PC-3 (cell line): ENCODE measurements at regions not wholly inside any gene's neighbourhood (a gene's known extent, or its start where the extent isn't known, plus 50 kb on each side); places are given as distances from the start of the nearest gene placed in this dataset.

Source experiments
- ATAC-seq: fragments of 200-7000 bp; cut with Tn5 transposase; 2 replicates; pipeline ENCODE4 v1.9.1; 2020; ENCODE audit warnings: mild to moderate bottlenecking, moderate library complexity
- BruUV-seq: library from RNA; stranded (reverse); fragments of 400-500 nt; replicated peaks from 2 replicates; lab custom pipeline; 2021; lab: Mats Ljungman, UMichigan
- CTCF ChIA-PET: fragments of 300-600 bp; sonication (Branson Sonifier 250); formaldehyde crosslinking; loops from one replicate; lab custom pipeline; 2022; ENCODE audit warnings: antibody characterized with exemption; lab: Charles Lee
- POLR2A ChIA-PET: fragments of 300-600 bp; sonication (Branson Sonifier 250); formaldehyde crosslinking; loops from one replicate; lab custom pipeline; 2022; ENCODE audit warnings: antibody characterized with exemption; ENCODE audit not compliant: unreplicated experiment; lab: Charles Lee
- DNase-seq: peaks from one replicate; pipeline ENCODE4 v3.0.0-alpha.2; 2015
- H2AFZ ChIP-seq: fragments of 300-600 bp; sonication (generic); 2 replicates; pipeline ENCODE4 v1.6.0; 2016; ENCODE audit warnings: antibody characterized with exemption, low read length
- H3F3A ChIP-seq: fragments of 300-600 bp; sonication (generic); one replicate; pipeline ENCODE4 v1.6.0; 2017; ENCODE audit warnings: antibody characterized with exemption, low read length, control low read depth, mild to moderate bottlenecking; ENCODE audit not compliant: unreplicated experiment
- H3K27ac ChIP-seq: fragments of 300-600 bp; sonication (generic); 2 replicates; pipeline ENCODE4 v1.5.1; 2016; ENCODE audit warnings: mild to moderate bottlenecking, low read length
- H3K27me3 ChIP-seq: fragments of 300-600 bp; sonication (generic); 2 replicates; pipeline ENCODE4 v1.6.1; 2016; ENCODE audit warnings: low read length, mixed read lengths
- H3K36me3 ChIP-seq: fragments of 300-600 bp; sonication (generic); 2 replicates; pipeline ENCODE4 v1.6.1; 2016; ENCODE audit warnings: low read depth, mixed run types, low read length, mixed read lengths
- H3K4me1 ChIP-seq: fragments of 300-600 bp; sonication (generic); 2 replicates; pipeline ENCODE4 v1.5.1; 2016; ENCODE audit warnings: low read length; ENCODE audit not compliant: insufficient read depth
- H3K4me2 ChIP-seq: fragments of 300-600 bp; sonication (generic); 2 replicates; pipeline ENCODE4 v1.6.0; 2016; ENCODE audit warnings: low read length
- H3K4me3 ChIP-seq: fragments of 300-600 bp; sonication (generic); 2 replicates; pipeline ENCODE4 v1.5.1; 2016; ENCODE audit warnings: mild to moderate bottlenecking, low read length, mixed read lengths
- H3K79me2 ChIP-seq: fragments of 300-600 bp; sonication (generic); 2 replicates; pipeline ENCODE4 v1.6.1; 2017; ENCODE audit warnings: low read length, mixed read lengths
- H3K9ac ChIP-seq: fragments of 300-600 bp; sonication (generic); 2 replicates; pipeline ENCODE4 v1.6.0; 2016; ENCODE audit warnings: mild to moderate bottlenecking, low read length
- H3K9me2 ChIP-seq: fragments of 300-600 bp; sonication (generic); replicated peaks from 2 replicates; pipeline ENCODE4 v1.6.1; 2016; ENCODE audit warnings: mixed run types, low read length, mixed read lengths
- H3K9me3 ChIP-seq: fragments of 300-600 bp; sonication (generic); 2 replicates; pipeline ENCODE4 v1.6.1; 2016; ENCODE audit warnings: low read length, mixed read lengths
- H4K20me1 ChIP-seq: fragments of 300-600 bp; sonication (generic); 2 replicates; pipeline ENCODE4 v1.6.1; 2016; ENCODE audit warnings: low read length, mixed read lengths
- CTCF ChIP-seq: fragments of 300-600 bp; sonication (generic); conservative IDR thresholded peaks from 2 replicates; pipeline ENCODE4 v1.5.1; 2017; ENCODE audit warnings: antibody characterized with exemption, low read depth, mild to moderate bottlenecking, low read length
- EZH2 ChIP-seq: fragments of 300-600 bp; sonication (generic); IDR thresholded peaks from one replicate; pipeline ENCODE4 v1.6.1; 2017; ENCODE audit warnings: antibody characterized with exemption, mild to moderate bottlenecking, low read length; ENCODE audit not compliant: unreplicated experiment
- EZH2phosphoT487 ChIP-seq: fragments of 300-600 bp; sonication (generic); IDR thresholded peaks from 2 replicates; pipeline ENCODE4 v1.6.1; 2018; ENCODE audit warnings: mild to moderate bottlenecking, antibody characterized with exemption, low read length, borderline replicate concordance
- intact Hi-C: fragments of 100-400 bp; cut with micrococcal nuclease; formaldehyde crosslinking; loops from 2 replicates; pipeline ENCODE4 v1.9.0; 2023

DNA sequence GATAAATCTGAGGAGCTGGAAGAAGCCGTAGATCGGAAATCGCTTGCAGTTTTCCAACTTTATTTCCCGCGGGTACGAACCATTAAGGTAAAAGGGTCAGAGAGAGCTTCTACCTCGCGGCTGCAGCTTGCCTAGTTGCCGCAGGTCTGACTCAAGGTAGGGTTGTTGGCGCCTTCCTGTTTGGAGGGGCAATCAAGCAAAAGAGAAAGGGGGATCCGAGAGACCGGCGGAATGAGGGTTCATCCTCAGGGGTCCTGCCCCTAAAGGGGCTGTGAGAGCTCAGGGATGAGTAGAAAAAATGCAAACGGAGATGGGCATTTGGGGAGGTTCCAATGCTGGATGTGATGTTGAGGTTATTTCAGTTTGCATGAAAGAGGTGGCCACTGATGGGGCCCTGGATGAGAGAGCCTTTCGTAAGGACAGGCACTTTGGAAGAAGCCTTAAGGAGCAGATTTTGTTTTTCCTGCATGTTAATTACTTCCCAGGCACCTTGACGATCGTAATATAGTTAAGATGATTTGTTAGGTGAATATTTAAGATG is 265.4 kb downstream of the CGGBP1 start:
- Histone ChIP-seq H3K27ac (no peak overlapping the region), H3K9ac (no peak overlapping the region), H3K9me2 (no peaks in the 10 kb centered on the region), H3F3A (no peaks in the 10 kb centered on the region), H3K9me3 (no peaks in the 10 kb centered on the region), H3K4me2 (peak overlapping the region; percentile 75), H3K36me3 (no peaks in the 10 kb centered on the region), H2AFZ (peak overlapping the region; percentile 78; the same call in 1 of the 2 replicates), H4K20me1 (no peaks in the 10 kb centered on the region), H3K4me1 (no peaks in the 10 kb centered on the region), H3K79me2 (no peaks in the 10 kb centered on the region), H3K27me3 (peaks cover 14% of the 10 kb centered on the region), H3K4me3 (peak overlapping the region; percentile 66; the same call in 1 of the 2 replicates)
- BruUV-seq = no TSS peak
- ATAC-seq (peak; percentile 9; the same call in 1 of the 2 replicates), DNase-seq (no peak)
- intact Hi-C loops = no loop called here
- POLR2A ChIA-PET = no interaction called here
- CTCF ChIA-PET = no interaction called here
- TF ChIP-seq CTCF (no peak), EZH2phosphoT487 (no peak), EZH2 (no peak)

GRCh38 chr3:87792534-87793336 is 266.1 kb downstream of the CGGBP1 start, which contains the start of gene HTR1F:
TSS of gene HTR1F (plus strand) at chr3:87792706.
- peak within 1 kb of the TSS; percentile 75 for H3K4me2 ChIP-seq
- H3K9me2 ChIP-seq = no peaks in the 10 kb centered on the region
- H3K9me3 ChIP-seq = no peaks in the 10 kb centered on the region
- DNase-seq (peak; percentile 7), ATAC-seq (peak; percentile 65)
- peaks cover 14% of the 10 kb centered on the region for H3K27me3 ChIP-seq
- CTCF ChIA-PET = interaction anchor here (0.7 kb wide), 1 partner anchor 1783 kb away, joined by 3 read pairs; no protein-coding TSS in a partner anchor
- H3K27ac ChIP-seq = no peak within 1 kb of the TSS
- intact Hi-C loops = no loop called here
- BruUV-seq = no TSS peak
- no peak for TF ChIP-seq EZH2phosphoT487
- no peak for TF ChIP-seq EZH2
- TF ChIP-seq CTCF = 0 out of 2 replicates have a peak, but pooled peaks have one; percentile 21
- H2AFZ ChIP-seq = peak within 1 kb of the TSS; percentile 78
- no peaks in the 10 kb centered on the region for H3K4me1 ChIP-seq
- H3K79me2 ChIP-seq = no peaks in the 10 kb centered on the region
- H4K20me1 ChIP-seq = no peaks in the 10 kb centered on the region
- POLR2A ChIA-PET = no interaction called here
- H3K36me3 ChIP-seq = no peaks in the 10 kb centered on the region
- peak within 1 kb of the TSS; percentile 66 for H3K4me3 ChIP-seq
- no peak within 1 kb of the TSS for H3K9ac ChIP-seq
- no peaks in the 10 kb centered on the region for H3F3A ChIP-seq

DNA sequence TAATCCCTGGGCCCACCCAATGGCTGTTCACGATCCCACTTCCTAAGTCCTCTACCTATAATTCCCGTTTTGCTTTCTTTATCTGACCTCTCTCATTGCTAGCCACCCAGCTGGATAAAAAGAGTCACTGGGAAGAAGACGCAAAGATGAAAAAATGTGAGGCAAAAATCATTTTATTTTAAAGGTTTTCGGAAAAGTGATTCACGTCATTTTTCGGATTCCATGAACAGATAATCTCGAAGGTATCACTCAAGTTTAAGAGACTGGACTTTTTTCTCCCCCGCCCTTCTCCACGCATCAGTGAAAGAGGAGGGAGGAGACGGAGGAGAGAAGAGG is 266.6 kb downstream of the CGGBP1 start:
- Histone ChIP-seq H3K79me2 (no peaks in the 10 kb centered on the region), H3K36me3 (no peaks in the 10 kb centered on the region), H3K9me2 (no peaks in the 10 kb centered on the region), H2AFZ (peak overlapping the region; percentile 78), H3K27me3 (peaks cover 14% of the 10 kb centered on the region), H3K27ac (no peak overlapping the region), H3K4me2 (peak overlapping the region; percentile 75), H4K20me1 (no peaks in the 10 kb centered on the region), H3K9ac (no peak overlapping the region), H3K4me1 (no peaks in the 10 kb centered on the region), H3K4me3 (peak overlapping the region; percentile 66), H3F3A (no peaks in the 10 kb centered on the region), H3K9me3 (no peaks in the 10 kb centered on the region)
- ATAC-seq (peak; percentile 58), DNase-seq (no peak)
- intact Hi-C loops = no loop called here
- no TSS peak for BruUV-seq
- TF ChIP-seq EZH2phosphoT487 (no peak), EZH2 (no peak), CTCF (no peak)
- ChIA-PET CTCF (interaction anchor here (0.7 kb wide), 1 partner anchor 1783 kb away, joined by 3 read pairs; no protein-coding TSS in a partner anchor), POLR2A (no interaction called here)
